CD4-positive, alpha-beta T cell treated with Interleukin-6 for 4 hours (primary cell): ENCODE measurements at regions not wholly inside any gene's neighbourhood (a gene's known extent, or its start where the extent isn't known, plus 50 kb on each side); places are given as distances from the start of the nearest gene placed in this dataset.
"Not testable (repeated sequence)": the region's sequence is repeated elsewhere in the genome, so short reads cannot be mapped to it uniquely, and the experiment has no call there.

Experiments used
- DNase-seq: peaks from one replicate; pipeline ENCODE4 v3.0.0-alpha.2; 2020; ENCODE audit warnings: mixed read lengths

DNA sequence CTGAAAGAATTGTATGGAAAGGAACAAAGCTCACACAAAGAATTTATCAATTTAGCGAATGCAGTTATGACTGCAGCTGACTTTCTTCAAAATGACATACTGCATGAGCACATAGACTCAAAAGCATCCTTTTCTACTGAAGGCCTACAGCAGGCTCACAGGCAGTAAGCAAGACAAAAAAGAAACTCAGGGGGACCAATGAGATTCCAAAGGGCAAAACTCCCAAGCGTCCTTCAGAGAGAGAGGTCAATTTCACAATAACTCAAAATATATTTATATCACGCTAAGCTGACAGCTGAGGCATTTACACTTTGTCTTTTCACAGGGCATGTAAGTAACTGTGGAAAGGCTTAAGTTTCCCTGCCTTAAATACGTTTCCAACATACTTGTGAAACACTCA lies 427.9 kb upstream of the RASGRP1 start:
- no peak for DNase-seq

DNA sequence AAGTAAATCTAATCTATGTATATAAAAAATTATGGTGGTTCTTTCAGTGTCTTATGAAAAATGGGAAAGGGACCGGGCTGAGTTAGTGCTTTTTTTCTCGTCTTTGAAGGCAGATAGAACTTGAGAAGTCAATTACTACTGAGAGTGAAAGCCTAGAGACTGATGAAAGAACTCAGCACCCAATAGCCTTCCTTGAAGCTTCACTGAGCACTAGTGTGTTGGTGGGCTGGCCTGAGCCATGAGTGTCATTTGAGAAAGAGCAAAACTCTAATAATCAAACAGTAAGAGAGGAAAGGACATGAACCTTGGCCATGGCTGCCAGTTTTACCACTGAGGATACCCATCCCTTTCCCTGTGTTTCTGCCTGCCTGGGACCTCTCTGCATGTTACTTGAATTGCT lies 428.3 kb upstream of the RASGRP1 start:
- DNase-seq, result no peak

- no peak for DNase-seq
These were observed 429.7 kb upstream of the RASGRP1 start for GRCh38 chr15:38994310-38994709.

DNA sequence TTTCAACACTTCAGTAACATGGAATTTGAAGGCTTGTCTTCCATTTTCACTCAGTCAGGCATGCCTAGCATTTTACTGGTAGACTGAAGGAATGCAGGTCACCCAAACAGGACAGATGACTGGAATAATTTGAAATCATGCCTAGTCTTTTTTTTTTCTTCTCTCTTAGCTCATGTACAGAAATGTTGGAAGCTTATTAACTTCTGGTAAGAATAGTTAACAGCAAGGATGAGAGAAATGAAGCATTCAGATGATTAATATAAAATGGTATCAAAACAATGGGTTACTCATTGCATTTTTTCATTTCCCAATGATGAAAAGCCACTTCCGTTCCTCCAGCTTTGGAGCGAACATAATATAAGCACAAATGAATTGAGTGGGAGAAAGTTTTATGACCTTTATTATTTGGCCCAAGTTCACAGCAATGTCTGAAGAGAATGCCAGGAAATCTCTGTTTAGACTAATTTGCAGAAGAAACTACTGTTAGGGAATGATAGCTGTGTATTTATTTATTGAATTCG lies 431.6 kb upstream of the RASGRP1 start:
- DNase-seq, result no peak

DNA sequence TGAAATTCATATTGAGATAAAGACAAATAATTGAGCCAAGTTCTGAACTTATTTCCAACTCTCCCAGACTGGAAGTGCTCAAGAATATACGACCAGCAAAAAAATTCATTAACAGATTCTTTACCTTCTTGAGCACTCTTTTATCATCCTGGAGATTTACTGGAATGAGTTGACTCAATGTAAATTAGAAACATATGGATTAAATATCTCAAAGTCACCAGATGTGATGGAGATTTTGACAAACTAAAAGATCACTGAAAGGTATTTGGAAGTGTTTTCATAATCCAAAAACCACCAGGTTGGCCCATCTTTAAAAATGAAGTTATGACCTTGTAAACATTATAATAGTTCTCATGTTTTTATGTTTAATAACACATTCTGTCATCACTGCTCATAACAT lies 433.2 kb upstream of the RASGRP1 start:
- DNase-seq, result no peak

DNA sequence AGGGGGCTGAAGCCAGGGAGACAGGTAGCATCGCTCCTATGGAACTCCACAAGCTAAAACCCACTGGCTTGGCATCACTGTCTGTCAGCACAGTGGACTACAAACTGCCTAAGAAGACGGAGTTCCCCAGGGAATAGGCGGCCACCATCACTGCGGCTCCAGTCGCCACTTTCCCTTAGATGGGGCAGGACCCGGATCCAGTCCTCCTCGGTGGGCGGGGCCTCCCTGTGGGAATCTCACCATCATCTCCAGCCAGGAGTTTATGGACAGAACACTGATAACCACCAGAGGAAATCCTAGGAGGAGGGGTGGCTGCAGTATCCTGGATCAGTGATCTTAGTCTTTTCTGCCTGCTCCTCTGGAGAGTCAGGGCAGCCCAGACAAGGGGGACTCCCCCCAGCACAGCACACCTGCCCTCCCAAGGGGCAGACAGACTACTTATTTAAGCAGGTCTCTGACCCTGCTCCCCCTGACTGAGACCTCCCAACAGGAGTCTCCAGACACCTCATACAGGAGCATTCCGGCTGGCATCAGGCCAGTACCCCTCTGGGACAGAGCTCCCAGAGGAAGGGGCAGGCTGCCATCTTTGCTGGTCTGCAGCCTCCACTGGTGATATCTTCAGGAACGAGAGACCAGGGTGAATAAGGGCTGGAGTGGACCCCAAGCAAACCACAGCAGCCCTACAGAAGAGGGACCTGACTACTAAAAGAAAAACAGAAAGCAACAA lies 435.6 kb upstream of the RASGRP1 start:
- no peak for DNase-seq

GRCh38 chr15:39009740-39010139 lies 445.1 kb upstream of the RASGRP1 start:
- DNase-seq, result no peak

DNA sequence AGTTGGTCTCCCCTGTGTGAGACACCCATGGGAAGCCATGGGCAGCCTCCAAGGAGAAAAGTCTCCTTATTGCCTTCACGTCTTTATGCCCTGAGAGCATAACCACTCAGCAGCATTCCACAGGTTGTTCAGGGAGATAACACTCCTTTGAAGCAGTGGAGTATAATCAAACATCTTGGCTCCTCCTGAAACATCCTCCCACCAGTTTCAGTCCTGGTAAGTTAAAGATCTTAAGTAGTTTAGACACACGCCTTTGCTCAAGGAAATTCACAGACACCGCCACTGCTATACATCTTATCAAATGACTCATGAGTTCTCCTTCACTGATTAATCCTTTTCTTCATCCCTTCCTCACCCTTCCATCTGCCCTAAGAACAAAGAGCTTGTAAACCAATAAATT lies 446.5 kb upstream of the RASGRP1 start:
- DNase-seq, result not testable (repeated sequence)

GRCh38 chr15:39013262-39013661 lies 448.6 kb upstream of the RASGRP1 start:
- no peak for DNase-seq

DNA sequence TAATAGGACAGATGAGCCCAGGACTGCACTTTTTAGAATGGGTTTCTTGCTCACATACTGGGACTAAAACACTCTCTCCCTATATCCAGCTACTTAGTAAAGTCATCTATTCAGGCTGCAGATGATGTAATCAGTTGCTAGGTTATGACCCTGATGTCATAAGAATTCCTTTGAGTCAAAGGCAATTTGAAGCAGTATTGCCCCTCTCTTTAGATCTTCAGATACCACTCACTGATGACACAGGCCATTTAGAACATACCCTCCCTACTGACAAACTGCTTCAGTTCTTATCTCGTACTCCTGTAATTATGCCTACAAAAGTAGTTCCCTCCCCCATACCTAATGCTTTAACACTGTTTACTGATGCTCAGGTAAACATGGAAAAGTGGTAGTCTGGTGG lies 450.1 kb upstream of the RASGRP1 start:
- no peak for DNase-seq

DNA sequence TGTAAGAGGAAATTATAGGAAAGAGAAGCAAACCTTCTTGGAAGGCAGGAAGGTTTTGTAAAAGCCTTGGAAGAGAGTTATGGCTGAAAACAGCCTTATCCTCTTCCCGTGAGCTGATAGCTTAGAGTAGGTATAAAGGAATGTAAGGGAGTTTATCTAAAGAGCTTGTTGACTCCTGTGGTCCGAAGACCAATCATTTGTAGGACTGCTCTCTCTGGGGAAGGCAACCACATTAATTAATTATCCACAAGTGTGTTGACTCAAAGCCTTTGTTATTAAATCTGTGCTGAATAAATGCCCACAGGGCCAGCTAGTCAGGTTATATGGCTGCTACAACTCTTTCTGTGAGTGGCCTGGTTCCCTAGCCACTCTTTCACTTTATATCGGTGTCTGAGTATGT lies 452.1 kb upstream of the RASGRP1 start:
- DNase-seq, result no peak

DNA sequence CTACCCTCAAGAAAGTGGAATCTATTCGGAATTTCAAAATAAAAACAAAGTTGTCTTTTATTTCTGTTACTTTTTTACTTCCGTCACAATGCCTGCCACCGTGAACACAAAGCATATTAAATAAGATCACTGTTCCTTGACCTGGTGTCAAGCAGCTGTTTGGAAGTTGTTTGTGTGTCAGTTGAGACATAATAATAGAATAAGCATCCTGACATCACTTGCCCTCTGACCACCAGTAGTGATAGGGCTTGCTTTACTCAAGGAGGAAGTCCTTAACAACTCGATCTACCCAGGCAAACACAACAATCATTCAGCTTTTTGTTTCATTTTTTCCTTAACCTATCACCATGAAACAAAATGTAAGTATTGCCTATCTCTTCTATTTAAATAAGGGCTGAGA lies 454.4 kb upstream of the RASGRP1 start:
- no peak for DNase-seq

GRCh38 chr15:39021341-39021740 lies 456.7 kb upstream of the RASGRP1 start:
- no peak for DNase-seq

DNA sequence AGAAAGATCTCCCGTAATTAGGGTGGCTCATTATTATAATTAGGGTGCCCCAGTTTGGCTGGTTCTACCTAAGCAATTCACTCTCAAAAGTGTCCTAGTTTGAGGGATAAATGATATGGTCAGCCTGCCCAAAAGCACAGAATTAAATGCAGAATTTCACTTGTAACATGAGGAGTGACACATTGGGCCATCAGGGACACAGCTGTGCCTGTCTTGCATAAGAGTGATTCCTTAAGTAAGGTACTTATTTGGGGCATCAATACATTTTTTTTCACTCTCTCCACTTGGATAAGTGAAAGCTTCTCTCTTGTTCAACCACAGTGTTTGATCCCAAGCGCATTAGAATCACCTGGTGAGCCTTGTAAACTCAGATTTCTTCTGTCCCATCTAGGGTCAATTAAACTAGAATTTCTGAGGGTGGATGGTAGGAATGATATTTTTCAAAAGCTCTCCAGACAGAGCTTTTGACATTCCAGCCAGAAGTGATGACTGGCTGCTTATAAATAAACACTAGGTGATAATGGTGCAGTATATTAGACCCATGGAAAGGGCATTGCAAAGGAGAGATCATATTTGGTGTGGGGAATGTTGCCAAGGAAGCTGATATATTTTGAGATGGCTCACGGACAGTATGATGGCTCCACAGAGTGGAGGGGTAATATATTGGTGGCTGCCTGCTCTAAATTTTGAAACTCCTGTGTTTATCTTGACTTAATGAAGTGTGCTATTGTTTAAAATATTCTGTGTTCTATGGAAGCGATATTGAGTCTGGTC lies 458.1 kb upstream of the RASGRP1 start:
- DNase-seq, result no peak

DNA sequence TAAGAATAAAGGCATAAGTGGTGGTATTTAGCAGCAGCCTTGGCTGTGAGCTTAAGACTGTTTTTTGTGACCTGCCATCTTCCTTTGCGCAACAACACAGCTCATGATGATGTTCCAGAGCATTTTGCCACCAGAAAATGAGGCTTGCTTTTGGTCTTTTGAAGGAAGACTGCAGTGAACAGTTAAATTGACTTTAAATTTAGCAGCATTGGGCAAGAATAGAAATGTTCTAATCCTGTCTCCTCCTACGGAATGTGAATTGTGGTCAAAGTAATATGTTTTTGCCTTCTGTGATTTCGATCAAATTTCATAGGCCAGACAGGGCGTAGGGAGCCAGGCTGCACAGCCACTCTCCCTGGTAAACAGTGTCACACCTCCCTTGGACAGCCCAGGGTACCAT lies 460.7 kb upstream of the RASGRP1 start:
- DNase-seq, result no peak

DNA sequence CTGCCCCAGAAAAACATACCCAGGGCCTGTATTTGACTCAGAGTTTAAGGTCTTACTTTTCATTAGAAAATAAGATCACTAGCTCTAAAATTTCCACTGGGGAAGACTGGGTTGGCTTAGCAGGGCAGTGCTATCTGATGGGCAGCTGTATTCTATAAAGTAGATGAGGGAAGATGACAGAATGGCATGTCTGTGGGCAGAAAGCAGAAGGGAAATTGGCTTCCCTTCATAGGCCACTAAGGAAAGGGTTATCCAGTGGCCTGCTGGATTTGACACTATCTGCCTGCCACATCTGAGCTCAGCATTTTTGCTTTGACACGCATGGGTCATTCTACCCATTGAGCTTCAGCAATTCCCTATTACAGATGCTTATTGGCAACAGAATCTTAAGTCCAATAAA lies 461.3 kb upstream of the RASGRP1 start:
- no peak for DNase-seq

DNA sequence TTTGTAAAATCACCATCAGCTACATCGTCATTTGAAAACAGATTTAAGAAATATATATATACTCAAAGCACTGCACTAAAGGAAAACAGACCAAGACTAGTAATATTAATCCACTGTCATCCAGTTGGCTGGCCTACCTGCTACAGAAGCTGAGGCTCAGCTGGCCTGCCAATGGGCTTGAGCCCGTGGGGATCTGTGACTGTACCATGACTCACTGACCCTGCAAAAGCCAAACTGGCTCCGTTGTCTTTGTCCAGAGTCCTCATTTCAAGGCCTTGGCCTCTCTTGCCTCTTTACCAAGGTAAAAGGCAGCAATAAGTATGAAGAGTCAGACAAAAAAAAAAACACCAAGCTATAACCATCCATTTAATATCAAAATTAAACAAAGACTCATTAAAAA lies 463.5 kb upstream of the RASGRP1 start:
- DNase-seq, result no peak

GRCh38 chr15:39029741-39030140 lies 465.1 kb upstream of the RASGRP1 start:
- DNase-seq, result no peak

DNA sequence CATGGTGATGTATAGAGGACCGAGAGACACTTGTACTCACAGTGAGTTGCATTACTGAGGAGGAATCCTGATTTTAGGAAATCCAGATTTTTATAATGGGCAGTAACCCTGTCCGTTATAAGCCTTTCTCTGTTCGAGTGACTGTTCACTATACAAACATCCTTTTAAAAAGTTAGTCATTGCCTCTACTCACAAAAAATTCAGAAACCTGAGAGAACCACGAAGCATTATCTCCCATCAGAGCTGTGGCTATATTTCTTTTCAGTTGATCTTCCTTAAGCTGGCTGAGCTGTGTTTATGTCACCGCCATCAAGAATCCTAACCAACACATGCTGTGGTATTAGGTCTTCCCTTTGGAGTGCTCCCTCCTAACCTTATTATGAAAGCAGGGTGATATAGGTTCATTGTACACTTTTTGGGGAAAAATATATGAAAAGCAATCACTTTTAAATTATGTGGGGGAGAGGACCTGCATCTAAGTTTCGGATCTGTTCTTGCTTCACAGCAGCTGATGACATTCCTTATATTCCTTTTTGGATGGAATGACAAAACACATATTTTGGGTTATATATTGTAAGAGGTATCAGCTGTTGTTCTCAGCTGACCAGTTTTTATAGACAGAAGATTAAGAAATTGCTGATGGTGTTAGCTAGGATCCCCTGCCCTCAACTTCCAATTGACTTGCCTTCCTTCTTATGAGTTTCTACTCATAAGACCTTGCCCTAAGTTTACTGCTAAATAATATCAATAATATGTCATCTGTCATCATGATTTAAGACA lies 465.9 kb upstream of the RASGRP1 start:
- DNase-seq, result no peak

DNA sequence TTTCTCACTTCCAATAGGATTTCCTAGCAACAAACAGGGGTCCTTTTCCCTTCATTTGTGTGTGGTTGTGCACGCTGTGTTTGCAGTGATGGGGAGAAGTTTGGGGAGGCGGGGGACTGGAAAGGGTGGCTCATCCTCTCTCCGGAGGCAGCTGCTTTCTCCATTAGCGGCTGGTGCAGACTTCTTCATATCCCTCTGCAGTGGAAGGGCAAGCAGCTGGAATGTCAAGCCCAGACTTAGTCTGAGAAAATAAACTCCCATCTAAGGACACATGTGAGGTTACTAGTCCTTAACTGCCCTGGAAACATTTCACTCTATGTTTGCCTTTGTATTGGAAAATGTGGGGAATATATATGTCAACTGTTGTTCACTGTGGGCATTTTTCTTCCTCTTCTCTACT lies 467.0 kb upstream of the RASGRP1 start:
- DNase-seq, result no peak

DNA sequence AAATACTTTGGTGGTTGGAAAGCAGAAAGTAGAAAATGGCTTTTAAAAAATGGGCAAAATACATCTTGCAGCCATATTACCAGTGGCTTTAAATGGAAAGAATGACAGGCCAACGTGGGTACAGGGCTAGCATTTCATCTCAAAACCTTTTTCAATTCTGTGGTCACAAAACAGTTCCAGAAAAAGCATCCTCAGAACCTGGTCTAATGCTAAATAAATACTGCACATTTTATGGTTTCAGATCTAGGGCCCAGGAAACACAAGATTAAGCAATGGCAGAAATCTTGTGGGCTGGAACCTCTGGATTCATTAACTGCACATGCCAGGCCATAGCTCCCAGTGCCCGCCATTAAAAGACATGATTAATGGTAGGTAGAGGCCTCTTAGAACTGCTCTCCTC lies 470.2 kb upstream of the RASGRP1 start:
- DNase-seq, result no peak

DNA sequence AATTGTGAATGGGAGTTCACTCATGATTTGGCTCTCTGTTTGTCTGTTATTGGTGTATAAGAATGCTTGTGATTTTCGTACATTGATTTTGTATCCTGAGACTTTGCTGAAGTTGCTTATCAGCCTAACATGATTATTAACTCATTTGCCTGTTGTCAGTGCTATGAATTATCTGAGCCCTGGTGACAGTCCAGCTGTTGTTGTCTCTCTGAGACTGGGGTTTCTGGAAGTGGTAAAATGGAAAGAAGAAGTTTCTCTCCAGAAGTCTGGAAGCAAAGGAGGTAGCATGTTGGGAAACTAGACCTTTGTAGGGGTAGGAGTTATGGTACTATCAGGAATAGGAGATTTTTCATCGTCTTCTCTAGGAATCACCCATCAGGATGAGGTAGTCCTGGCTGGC lies 473.0 kb upstream of the RASGRP1 start:
- not testable (repeated sequence) for DNase-seq

GRCh38 chr15:39040861-39041260 lies 476.2 kb upstream of the RASGRP1 start:
- DNase-seq, result no peak
